A673 (cell line): ENCODE measurements at regions not wholly inside any gene's neighbourhood (a gene's known extent, or its start where the extent isn't known, plus 50 kb on each side); places are given as distances from the start of the nearest gene placed in this dataset.

ENCODE experiments used
- BruUV-seq: library from RNA; stranded (reverse); fragments of 400-500 nt; replicated peaks from 2 replicates; lab custom pipeline; 2021; lab: Mats Ljungman, UMichigan
- CTCF ChIA-PET: fragments of 300-600 bp; sonication (Branson Sonifier 250); formaldehyde crosslinking; loops from one replicate; lab custom pipeline; 2022; ENCODE audit warnings: antibody characterized with exemption; lab: Charles Lee
- POLR2A ChIA-PET: fragments of 300-600 bp; sonication (Branson Sonifier 250); formaldehyde crosslinking; loops from one replicate; lab custom pipeline; 2022; ENCODE audit warnings: antibody characterized with exemption; ENCODE audit not compliant: low non-redundant PET; lab: Charles Lee
- DNase-seq: peaks from one replicate; pipeline ENCODE4 v3.0.0-alpha.2; 2015; ENCODE audit warnings: low spot score
- H3K27ac ChIP-seq: fragments of 200-600 bp; sonication (generic); 2 replicates; pipeline ENCODE4 v1.5.1; 2016; ENCODE audit warnings: mixed run types, low read depth, mild to moderate bottlenecking, mixed read lengths, antibody characterized with exemption, low read length; ENCODE audit not compliant: poor library complexity, severe bottlenecking
- H3K27me3 ChIP-seq: fragments of 200-600 bp; sonication (generic); replicated peaks from 2 replicates; pipeline ENCODE4 v1.6.1; 2017; ENCODE audit warnings: mixed run types, low read depth, mild to moderate bottlenecking, mixed read lengths, antibody characterized with exemption, low read length; ENCODE audit not compliant: insufficient read depth, poor library complexity
- H3K36me3 ChIP-seq: fragments of 200-600 bp; sonication (generic); 2 replicates; pipeline ENCODE4 v1.6.1; 2016; ENCODE audit warnings: mixed run types, mild to moderate bottlenecking, mixed read lengths, antibody characterized with exemption, low read length; ENCODE audit not compliant: insufficient read depth, poor library complexity, severe bottlenecking
- H3K4me1 ChIP-seq: fragments of 200-600 bp; sonication (generic); 2 replicates; pipeline ENCODE4 v1.6.1; 2017; ENCODE audit warnings: mixed run types, mild to moderate bottlenecking, mixed read lengths, antibody characterized with exemption, low read length; ENCODE audit not compliant: insufficient read depth, poor library complexity, severe bottlenecking
- H3K4me3 ChIP-seq: fragments of 200-600 bp; sonication (generic); 2 replicates; pipeline ENCODE4 v1.5.1; 2016; ENCODE audit warnings: low read depth, mixed run types, mild to moderate bottlenecking, mixed read lengths, low read length; ENCODE audit not compliant: poor library complexity, severe bottlenecking
- H3K9me3 ChIP-seq: fragments of 200-600 bp; sonication (generic); 2 replicates; pipeline ENCODE4 v1.6.1; 2016; ENCODE audit warnings: mixed run types, low read depth, mild to moderate bottlenecking, mixed read lengths, antibody characterized with exemption, low read length; ENCODE audit not compliant: poor library complexity, severe bottlenecking
- EZH2 ChIP-seq: fragments of 200-600 bp; sonication (generic); IDR thresholded peaks from 2 replicates; pipeline ENCODE4 v1.6.1; 2017; ENCODE audit warnings: borderline replicate concordance, low read depth, mild to moderate bottlenecking, mixed read lengths, antibody characterized with exemption, low read length; ENCODE audit not compliant: poor library complexity, severe bottlenecking
- intact Hi-C: fragments of 100-400 bp; cut with micrococcal nuclease; formaldehyde crosslinking; loops from one replicate; pipeline ENCODE4 v1.10.0; 2022; ENCODE audit not compliant: unreplicated experiment
- TF ChIP-seq, protein P1 (sequence below): fragments of 300-800, 200-600 bp; sonication (generic); conservative IDR thresholded peaks from 2 replicates; pipeline ENCODE4 v1.5.1; 2017; ENCODE audit warnings: low read depth, mild to moderate bottlenecking, antibody characterized with exemption, low read length, moderate library complexity, mixed read lengths

DNA sequence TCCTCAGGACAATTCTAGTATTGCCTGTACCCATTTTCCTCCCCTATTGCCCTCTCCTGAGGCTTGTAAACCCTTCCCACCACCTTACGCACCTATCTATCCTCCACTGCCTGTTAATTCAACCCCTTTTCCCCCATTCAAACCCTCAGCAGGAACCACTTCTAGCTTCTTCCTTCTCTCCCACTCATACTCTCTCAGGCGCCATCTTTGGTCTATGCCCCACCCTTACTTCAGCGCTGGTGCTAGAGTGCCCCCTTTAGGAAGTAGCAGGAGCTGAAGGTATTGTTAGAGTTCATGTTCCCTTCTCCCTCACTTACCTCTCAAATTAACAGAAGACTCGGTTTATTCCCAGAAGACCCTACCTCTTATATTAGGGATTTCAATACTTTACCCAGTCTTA is 121.8 kb upstream of the NLGN1 start:
- ChIA-PET POLR2A (no interaction called here), CTCF (interaction anchor here (0.9 kb wide), 1 partner anchor 50 kb away, joined by 3 read pairs; no protein-coding TSS in a partner anchor)
- TF ChIP-seq, protein P1, sequence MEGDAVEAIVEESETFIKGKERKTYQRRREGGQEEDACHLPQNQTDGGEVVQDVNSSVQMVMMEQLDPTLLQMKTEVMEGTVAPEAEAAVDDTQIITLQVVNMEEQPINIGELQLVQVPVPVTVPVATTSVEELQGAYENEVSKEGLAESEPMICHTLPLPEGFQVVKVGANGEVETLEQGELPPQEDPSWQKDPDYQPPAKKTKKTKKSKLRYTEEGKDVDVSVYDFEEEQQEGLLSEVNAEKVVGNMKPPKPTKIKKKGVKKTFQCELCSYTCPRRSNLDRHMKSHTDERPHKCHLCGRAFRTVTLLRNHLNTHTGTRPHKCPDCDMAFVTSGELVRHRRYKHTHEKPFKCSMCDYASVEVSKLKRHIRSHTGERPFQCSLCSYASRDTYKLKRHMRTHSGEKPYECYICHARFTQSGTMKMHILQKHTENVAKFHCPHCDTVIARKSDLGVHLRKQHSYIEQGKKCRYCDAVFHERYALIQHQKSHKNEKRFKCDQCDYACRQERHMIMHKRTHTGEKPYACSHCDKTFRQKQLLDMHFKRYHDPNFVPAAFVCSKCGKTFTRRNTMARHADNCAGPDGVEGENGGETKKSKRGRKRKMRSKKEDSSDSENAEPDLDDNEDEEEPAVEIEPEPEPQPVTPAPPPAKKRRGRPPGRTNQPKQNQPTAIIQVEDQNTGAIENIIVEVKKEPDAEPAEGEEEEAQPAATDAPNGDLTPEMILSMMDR: peak; percentile 56
- no peak for TF ChIP-seq EZH2
- Histone ChIP-seq H3K4me1 (no peaks in the 10 kb centered on the region), H3K27me3 (no peaks in the 10 kb centered on the region), H3K27ac (no peak overlapping the region), H3K4me3 (no peak overlapping the region), H3K9me3 (no peaks in the 10 kb centered on the region), H3K36me3 (no peaks in the 10 kb centered on the region)
- BruUV-seq: no TSS peak
- peak; percentile 59 for DNase-seq
- intact Hi-C loops: loop anchor here (5.0 to 10.0 kb wide), 2 partner anchors 288 to 441 kb away; no protein-coding TSS in a partner anchor

DNA sequence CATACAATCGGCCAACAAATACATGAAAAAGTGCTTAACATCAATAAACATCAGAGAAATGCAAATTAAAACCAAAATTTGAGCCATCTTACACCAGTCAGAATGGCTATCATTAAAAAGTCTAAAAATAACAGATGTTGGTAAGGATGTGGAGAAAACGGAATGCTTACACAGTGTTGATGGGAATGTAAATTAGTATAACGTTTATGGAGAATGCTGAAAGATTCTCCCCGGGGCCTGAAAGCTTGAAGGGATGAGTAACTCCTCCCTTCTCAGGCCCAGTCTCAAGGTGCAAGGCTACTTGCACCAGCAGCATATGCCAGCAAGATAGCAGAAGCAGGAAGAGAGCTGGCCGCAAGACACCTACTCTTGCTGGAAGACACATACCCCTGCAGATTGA is 123.7 kb upstream of the NLGN1 start:
- Histone ChIP-seq H3K36me3 (no peaks in the 10 kb centered on the region), H3K4me3 (no peak overlapping the region), H3K4me1 (no peaks in the 10 kb centered on the region), H3K9me3 (no peaks in the 10 kb centered on the region), H3K27ac (no peak overlapping the region), H3K27me3 (no peaks in the 10 kb centered on the region)
- intact Hi-C loops: loop anchor here (10.0 kb wide), 1 partner anchor 439 kb away; no protein-coding TSS in a partner anchor
- no TSS peak for BruUV-seq
- DNase-seq: no peak
- TF ChIP-seq, protein P1: no peak
- TF ChIP-seq EZH2: no peak
- CTCF ChIA-PET: no interaction called here
- POLR2A ChIA-PET: interaction anchor here (0.6 kb wide), 1 partner anchor 522 kb away, joined by 6 read pairs; no protein-coding TSS in a partner anchor

DNA sequence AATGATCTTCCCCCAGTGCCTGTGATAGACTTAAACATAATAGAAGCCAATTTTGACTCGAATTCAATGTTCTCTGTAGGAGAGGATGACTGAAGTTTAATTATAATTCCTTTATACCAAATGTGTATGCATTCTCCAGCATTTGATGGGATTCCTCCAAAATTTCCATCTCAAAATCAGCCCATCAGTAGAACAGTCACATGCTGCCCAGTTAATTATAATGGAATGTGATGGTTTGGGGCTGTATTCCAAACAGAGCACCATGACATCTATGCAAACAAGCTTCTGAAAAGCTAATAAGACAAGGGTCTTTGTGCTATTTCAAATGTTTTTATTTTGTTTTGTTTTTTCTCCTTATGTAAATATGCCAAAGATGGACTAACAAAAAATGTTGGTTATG is 127.7 kb upstream of the SPATA16 start:
- ChIA-PET POLR2A (no interaction called here), CTCF (no interaction called here)
- BruUV-seq: no TSS peak
- H3K9me3 ChIP-seq: no peaks in the 10 kb centered on the region
- H3K4me1 ChIP-seq: peaks cover 5% of the 10 kb centered on the region
- no peaks in the 10 kb centered on the region for H3K36me3 ChIP-seq
- DNase-seq: no peak
- no peaks in the 10 kb centered on the region for H3K27me3 ChIP-seq
- intact Hi-C loops: no loop called here
- H3K4me3 ChIP-seq: no peak overlapping the region
- TF ChIP-seq, protein P1: no peak
- TF ChIP-seq EZH2: no peak
- no peak overlapping the region for H3K27ac ChIP-seq
